DND-41 (cell line): ENCODE measurements at regions not wholly inside any gene's neighbourhood (a gene's known extent, or its start where the extent isn't known, plus 50 kb on each side); places are given as distances from the start of the nearest gene placed in this dataset.

Experiments
- ATAC-seq: fragments of 200-7000 bp; cut with Tn5 transposase; 3 replicates; pipeline ENCODE4 v1.9.1; 2021; ENCODE audit warnings: low read depth; ENCODE audit not compliant: insufficient read depth
- DNase-seq: peaks from one replicate; pipeline ENCODE4 v3.0.0-alpha.2; 2020
- H2AFZ ChIP-seq: 2 replicates; pipeline ENCODE4 v1.6.0; 2012; ENCODE audit warnings: low read depth, low read length
- H3K27ac ChIP-seq: 2 replicates; pipeline ENCODE4 v1.5.1; 2012; ENCODE audit warnings: low read length, inconsistent platforms
- H3K27me3 ChIP-seq: fragments of 200-600 bp; sonication (generic); 2 replicates; pipeline ENCODE4 v1.6.0; 2012; ENCODE audit warnings: low read length, mild to moderate bottlenecking, inconsistent platforms; ENCODE audit not compliant: insufficient read depth, poor library complexity
- H3K36me3 ChIP-seq: 2 replicates; pipeline ENCODE4 v1.5.1; 2012; ENCODE audit warnings: low read length, inconsistent platforms; ENCODE audit not compliant: insufficient read depth
- H3K4me1 ChIP-seq: 2 replicates; pipeline ENCODE4 v1.5.1; 2012; ENCODE audit warnings: mild to moderate bottlenecking, low read length; ENCODE audit not compliant: insufficient read depth
- H3K4me2 ChIP-seq: 2 replicates; pipeline ENCODE4 v1.6.0; 2012; ENCODE audit warnings: mild to moderate bottlenecking, moderate library complexity, low read length, inconsistent platforms; ENCODE audit not compliant: insufficient read depth
- H3K4me3 ChIP-seq, 2 experiments: fragments of 200-600 bp in 1 of 2; shearing (Covaris generic) in 1 of 2; 2 replicates each; pipeline ENCODE4 v1.5.1; 2012 to 2016; ENCODE audit warnings: inconsistent platforms in 2 of 2, low read length in 2 of 2, mild to moderate bottlenecking in 2 of 2, low read depth in 1 of 2, moderate library complexity in 1 of 2
- H3K79me2 ChIP-seq: 2 replicates; pipeline ENCODE4 v1.6.0; 2012; ENCODE audit warnings: low read length, inconsistent platforms; ENCODE audit not compliant: insufficient read depth
- H3K9ac ChIP-seq: 2 replicates; pipeline ENCODE4 v1.6.0; 2012; ENCODE audit warnings: low read depth, mild to moderate bottlenecking, inconsistent platforms, low read length, moderate library complexity
- H3K9me3 ChIP-seq: 2 replicates; pipeline ENCODE4 v1.5.1; 2012; ENCODE audit warnings: low read length, moderate library complexity, mild to moderate bottlenecking, inconsistent platforms; ENCODE audit not compliant: insufficient read depth, severe bottlenecking
- H4K20me1 ChIP-seq: 2 replicates; pipeline ENCODE4 v1.6.0; 2012; ENCODE audit warnings: low read length; ENCODE audit not compliant: insufficient read depth
- EZH2 ChIP-seq: IDR thresholded peaks from 3 replicates; pipeline ENCODE4 v1.6.1; 2012; ENCODE audit warnings: borderline replicate concordance, low read depth, mild to moderate bottlenecking, moderate library complexity, low read length, inconsistent platforms; ENCODE audit not compliant: severe bottlenecking
- TF ChIP-seq, protein P1 (sequence below): IDR thresholded peaks from 2 replicates; pipeline ENCODE4 v1.5.1; 2012; ENCODE audit warnings: borderline replicate concordance, low read length, moderate library complexity, mild to moderate bottlenecking; ENCODE audit not compliant: poor library complexity, severe bottlenecking; ENCODE audit errors: extremely low read depth

DNA sequence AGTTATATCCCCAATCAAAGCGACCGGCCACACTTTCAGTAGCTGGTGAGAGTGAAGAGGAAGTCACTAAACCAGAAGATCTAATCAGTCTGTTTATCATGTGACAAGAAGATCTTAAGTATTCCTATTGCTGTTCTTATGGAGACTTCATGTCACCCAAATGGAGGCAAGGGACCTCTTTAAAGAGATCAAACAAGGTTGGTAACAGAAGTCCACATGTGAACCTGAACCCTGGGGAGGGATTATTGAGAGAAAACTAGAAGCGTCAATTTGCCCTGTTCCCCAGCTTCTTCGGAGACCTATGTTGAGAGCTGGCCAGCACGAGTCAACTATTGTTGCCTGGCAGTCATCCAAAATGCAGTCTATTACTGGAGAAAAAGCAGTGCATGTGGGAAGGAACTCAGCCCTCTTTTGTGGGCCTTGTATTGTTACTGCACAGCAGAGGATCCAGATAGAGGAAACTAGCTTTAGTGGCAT is 76.9 kb upstream of the CTSC start:
- Histone ChIP-seq H3K4me3 (peak overlapping the region in 1 of 2 experiments; percentile 39; a peak in 2 of 4 replicates), H3K27me3 (no peaks in the 10 kb centered on the region), H3K9me3 (no peaks in the 10 kb centered on the region), H4K20me1 (no peaks in the 10 kb centered on the region), H3K36me3 (no peaks in the 10 kb centered on the region), H3K4me1 (peaks cover 37% of the 10 kb centered on the region), H3K4me2 (peak overlapping the region; percentile 55), H3K27ac (peak overlapping the region; percentile 89), H3K79me2 (no peaks in the 10 kb centered on the region), H2AFZ (peak overlapping the region; percentile 1; the same call in 1 of the 2 replicates), H3K9ac (peak overlapping the region; percentile 29)
- peak; percentile 72 for DNase-seq
- TF ChIP-seq, protein P1, sequence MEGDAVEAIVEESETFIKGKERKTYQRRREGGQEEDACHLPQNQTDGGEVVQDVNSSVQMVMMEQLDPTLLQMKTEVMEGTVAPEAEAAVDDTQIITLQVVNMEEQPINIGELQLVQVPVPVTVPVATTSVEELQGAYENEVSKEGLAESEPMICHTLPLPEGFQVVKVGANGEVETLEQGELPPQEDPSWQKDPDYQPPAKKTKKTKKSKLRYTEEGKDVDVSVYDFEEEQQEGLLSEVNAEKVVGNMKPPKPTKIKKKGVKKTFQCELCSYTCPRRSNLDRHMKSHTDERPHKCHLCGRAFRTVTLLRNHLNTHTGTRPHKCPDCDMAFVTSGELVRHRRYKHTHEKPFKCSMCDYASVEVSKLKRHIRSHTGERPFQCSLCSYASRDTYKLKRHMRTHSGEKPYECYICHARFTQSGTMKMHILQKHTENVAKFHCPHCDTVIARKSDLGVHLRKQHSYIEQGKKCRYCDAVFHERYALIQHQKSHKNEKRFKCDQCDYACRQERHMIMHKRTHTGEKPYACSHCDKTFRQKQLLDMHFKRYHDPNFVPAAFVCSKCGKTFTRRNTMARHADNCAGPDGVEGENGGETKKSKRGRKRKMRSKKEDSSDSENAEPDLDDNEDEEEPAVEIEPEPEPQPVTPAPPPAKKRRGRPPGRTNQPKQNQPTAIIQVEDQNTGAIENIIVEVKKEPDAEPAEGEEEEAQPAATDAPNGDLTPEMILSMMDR, result no peak
- TF ChIP-seq EZH2, result no peak
- ATAC-seq, result peak; percentile 73

DNA sequence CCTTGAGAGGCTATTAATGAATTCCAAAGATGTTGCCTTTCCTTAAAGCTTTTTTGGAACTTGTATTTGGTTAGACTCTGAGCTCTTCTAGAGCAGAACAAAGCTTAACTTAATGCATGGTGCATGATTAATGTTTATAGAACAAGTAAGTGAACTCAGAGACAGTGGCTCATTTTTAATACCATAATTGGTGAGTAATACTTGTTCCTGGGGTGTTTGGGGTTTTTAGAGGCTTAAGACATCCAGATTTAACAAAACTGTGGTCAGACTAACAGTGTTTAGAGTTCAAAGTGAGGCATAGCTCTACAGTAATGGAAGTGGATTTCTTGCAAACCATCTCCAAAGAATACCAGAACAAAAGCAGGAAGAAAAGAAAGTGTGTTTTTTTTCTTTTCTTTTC is 73.7 kb upstream of the CTSC start:
- TF ChIP-seq EZH2, result no peak
- TF ChIP-seq, protein P1, result no peak
- ATAC-seq, result no peak
- H3K9me3 ChIP-seq, result no peaks in the 10 kb centered on the region
- H3K27me3 ChIP-seq, result no peaks in the 10 kb centered on the region
- H3K9ac ChIP-seq, result no peak overlapping the region
- H2AFZ ChIP-seq, result no peak overlapping the region
- no peaks in the 10 kb centered on the region for H3K79me2 ChIP-seq
- H3K36me3 ChIP-seq, result no peaks in the 10 kb centered on the region
- H3K4me1 ChIP-seq, result peaks cover 33% of the 10 kb centered on the region
- H3K4me2 ChIP-seq, result no peak overlapping the region
- no peak overlapping the region for H3K27ac ChIP-seq
- H4K20me1 ChIP-seq, result no peaks in the 10 kb centered on the region
- H3K4me3 ChIP-seq, result no peak overlapping the region
- DNase-seq, result no peak

DNA sequence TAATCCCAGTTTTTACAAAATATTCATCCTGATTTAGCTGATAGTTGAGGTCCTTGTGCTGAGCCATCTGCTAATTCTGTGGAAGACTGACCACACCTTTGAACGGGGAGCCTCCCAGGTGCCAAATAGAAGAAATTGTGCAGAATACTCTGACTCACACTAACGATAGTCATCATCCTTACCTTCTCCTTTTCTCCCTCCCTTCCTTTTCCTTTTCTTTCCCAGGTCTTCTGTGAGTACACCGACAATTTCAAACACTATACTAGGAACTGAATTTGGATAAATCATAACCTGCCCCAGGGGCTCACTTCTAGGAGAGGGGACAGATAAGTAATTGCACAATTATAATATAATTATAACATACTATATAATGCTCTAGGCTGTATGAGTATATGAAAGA is 73.1 kb upstream of the CTSC start:
- Histone ChIP-seq H3K9ac (no peak overlapping the region), H4K20me1 (no peaks in the 10 kb centered on the region), H3K9me3 (no peaks in the 10 kb centered on the region), H3K4me2 (no peak overlapping the region), H3K4me3 (no peak overlapping the region), H3K27ac (no peak overlapping the region), H3K27me3 (no peaks in the 10 kb centered on the region), H3K4me1 (peaks cover 27% of the 10 kb centered on the region), H2AFZ (no peak overlapping the region), H3K79me2 (no peaks in the 10 kb centered on the region), H3K36me3 (no peaks in the 10 kb centered on the region)
- TF ChIP-seq EZH2, result no peak
- TF ChIP-seq, protein P1, result no peak
- no peak for ATAC-seq
- DNase-seq, result no peak

DNA sequence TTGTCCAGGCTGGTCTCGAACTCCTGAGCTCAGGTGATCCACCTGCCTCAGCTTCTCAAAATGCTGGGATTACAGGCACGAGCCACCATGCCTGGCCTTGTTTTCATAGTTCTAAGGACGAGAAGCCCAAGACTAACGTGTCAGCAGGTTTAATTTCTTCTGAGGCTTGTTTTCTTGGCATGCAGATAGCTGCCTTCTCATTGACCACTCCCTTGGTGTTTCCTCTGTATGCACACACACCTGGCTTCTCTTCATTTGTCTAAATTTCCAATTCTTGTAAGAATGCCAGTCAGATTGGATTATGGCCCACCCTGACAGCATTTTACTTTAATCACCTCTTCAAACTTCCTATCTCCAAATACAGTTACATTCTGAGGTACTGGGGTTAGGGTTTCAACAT is 72.5 kb upstream of the CTSC start:
- H3K27ac ChIP-seq, result no peak overlapping the region
- peaks cover 21% of the 10 kb centered on the region for H3K4me1 ChIP-seq
- no peaks in the 10 kb centered on the region for H4K20me1 ChIP-seq
- no peaks in the 10 kb centered on the region for H3K36me3 ChIP-seq
- ATAC-seq (no peak), DNase-seq (no peak)
- H3K4me2 ChIP-seq, result no peak overlapping the region
- no peaks in the 10 kb centered on the region for H3K27me3 ChIP-seq
- H3K9me3 ChIP-seq, result no peaks in the 10 kb centered on the region
- no peak overlapping the region for H2AFZ ChIP-seq
- TF ChIP-seq, protein P1, result no peak
- no peak for TF ChIP-seq EZH2
- no peaks in the 10 kb centered on the region for H3K79me2 ChIP-seq
- H3K9ac ChIP-seq, result no peak overlapping the region
- H3K4me3 ChIP-seq, result no peak overlapping the region
